ENCODE measurements at regions not wholly inside any gene's neighbourhood (a gene's known extent, or its start where the extent isn't known, plus 50 kb on each side); places are given as distances from the start of the nearest gene placed in this dataset.

GRCh38 chr2:228377533-228377932 lies 196.0 kb upstream of the SPHKAP start:
- DNase-seq (ENCODE audit: low spot score) = no peak
- Histone ChIP-seq H3K27me3 (ENCODE audit: control insufficient read depth in 4 of 4, insufficient read depth in 4 of 4, low read length in 3 of 4) (no peaks in the 10 kb centered on the region), H3K9me3 (ENCODE audit: control insufficient read depth in 4 of 4, low read length in 3 of 4) (no peaks in the 10 kb centered on the region), H3K4me3 (ENCODE audit: low read depth in 1 of 3, low read length in 3 of 3) (no peak overlapping the region), H3K36me3 (ENCODE audit: control insufficient read depth in 4 of 4, insufficient read depth in 3 of 4, low read depth in 1 of 4, low read length in 3 of 4) (no peaks in the 10 kb centered on the region), H3K27ac (ENCODE audit: low read depth in 1 of 2, low read length in 2 of 2) (no peak overlapping the region), H3K4me1 (ENCODE audit: control insufficient read depth in 4 of 4, insufficient read depth in 4 of 4, low read length in 3 of 4) (no peaks in the 10 kb centered on the region), H3K9ac (ENCODE audit: low read depth in 1 of 2, low read length in 2 of 2) (no peak overlapping the region)
- WGBS = 51% methylated on average over 6 of the region's 6 CpGs
- TF ChIP-seq YY1 (IDR thresholded peaks at IDR 0.05) (no peak), NR2F2 (IDR thresholded peaks at IDR 0.05) (no peak)

DNA sequence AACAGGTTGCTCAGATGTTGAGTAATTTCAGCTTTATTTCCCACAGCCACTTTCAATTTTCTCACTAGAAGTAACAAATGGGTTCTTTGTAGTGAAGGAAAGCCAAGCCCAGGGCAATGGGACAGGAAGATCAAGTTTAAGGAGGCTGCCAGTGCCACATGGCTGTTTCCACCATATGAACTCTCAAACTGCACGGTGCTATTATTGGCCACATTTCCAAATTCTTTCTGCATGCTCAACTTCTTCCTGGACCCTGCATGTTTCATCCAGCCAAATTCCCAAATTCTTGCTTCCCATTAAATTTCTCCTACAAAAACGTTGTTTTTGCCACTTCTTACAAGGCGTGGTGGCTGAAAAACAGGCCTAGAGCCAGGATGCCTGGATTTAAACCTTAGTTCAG lies 193.3 kb upstream of the SPHKAP start:
- DNase-seq (ENCODE audit: low spot score) = no peak
- no peaks in the 10 kb centered on the region for H3K4me1 ChIP-seq (ENCODE audit: control insufficient read depth in 4 of 4, insufficient read depth in 4 of 4, low read length in 3 of 4)
- H3K9me3 ChIP-seq (ENCODE audit: control insufficient read depth in 4 of 4, low read length in 3 of 4) = peaks cover 0 to 4% (median 0%) of the 10 kb centered on the region in 4 donors
- 66% methylated on average over 3 of the region's 3 CpGs for WGBS
- no peak overlapping the region for H3K9ac ChIP-seq (ENCODE audit: low read depth in 1 of 2, low read length in 2 of 2)
- TF ChIP-seq ZBTB33 (IDR thresholded peaks at IDR 0.05) (no peak), GABPA (IDR thresholded peaks at IDR 0.05 in 1 of 2, conservative IDR thresholded peaks at IDR 0.05 in 1 of 2) (no peak), RXRA (IDR thresholded peaks at IDR 0.05) (no peak), FOXA2 (IDR thresholded peaks at IDR 0.05) (no peak), ATF3 (IDR thresholded peaks at IDR 0.05) (no peak), TAF1 (conservative IDR thresholded peaks at IDR 0.05) (no peak), YY1 (IDR thresholded peaks at IDR 0.05) (no peak), EGR1 (IDR thresholded peaks at IDR 0.05; ENCODE audit: low read depth in 2 of 2) (no peak), RAD21 (IDR thresholded peaks at IDR 0.05) (no peak), NR2F2 (IDR thresholded peaks at IDR 0.05) (no peak), MAX (IDR thresholded peaks at IDR 0.05) (no peak), SP1 (IDR thresholded peaks at IDR 0.05) (no peak)
- no peak overlapping the region for H3K4me3 ChIP-seq (ENCODE audit: low read depth in 1 of 3, low read length in 3 of 3)
- H3K27ac ChIP-seq (ENCODE audit: low read depth in 1 of 2, low read length in 2 of 2) = no peak overlapping the region
- no peaks in the 10 kb centered on the region for H3K36me3 ChIP-seq (ENCODE audit: control insufficient read depth in 4 of 4, insufficient read depth in 3 of 4, low read depth in 1 of 4, low read length in 3 of 4)
- H3K27me3 ChIP-seq (ENCODE audit: control insufficient read depth in 4 of 4, insufficient read depth in 4 of 4, low read length in 3 of 4) = no peaks in the 10 kb centered on the region

GRCh38 chr2:228373191-228373590 lies 191.7 kb upstream of the SPHKAP start:
- DNase-seq (ENCODE audit: low spot score) = no peak
- peaks cover 0 to 5% (median 0%) of the 10 kb centered on the region in 4 donors for H3K9me3 ChIP-seq (ENCODE audit: control insufficient read depth in 4 of 4, low read length in 3 of 4)
- H3K27me3 ChIP-seq (ENCODE audit: control insufficient read depth in 4 of 4, insufficient read depth in 4 of 4, low read length in 3 of 4) = no peaks in the 10 kb centered on the region
- no peak overlapping the region for H3K4me3 ChIP-seq (ENCODE audit: low read depth in 1 of 3, low read length in 3 of 3)
- WGBS = 76% methylated on average over 2 of the region's 2 CpGs
- H3K9ac ChIP-seq (ENCODE audit: low read depth in 1 of 2, low read length in 2 of 2) = no peak overlapping the region
- no peaks in the 10 kb centered on the region for H3K4me1 ChIP-seq (ENCODE audit: control insufficient read depth in 4 of 4, insufficient read depth in 4 of 4, low read length in 3 of 4)
- H3K27ac ChIP-seq (ENCODE audit: low read depth in 1 of 2, low read length in 2 of 2) = no peak overlapping the region
- no peak for TF ChIP-seq NR2F2 (IDR thresholded peaks at IDR 0.05)
- no peak for TF ChIP-seq JUND (IDR thresholded peaks at IDR 0.05)
- no peak for TF ChIP-seq ZBTB33 (IDR thresholded peaks at IDR 0.05)
- TF ChIP-seq ATF3 (IDR thresholded peaks at IDR 0.05) = no peak
- no peak for TF ChIP-seq FOXA2 (IDR thresholded peaks at IDR 0.05)
- no peak for TF ChIP-seq MAX (IDR thresholded peaks at IDR 0.05)
- no peak for TF ChIP-seq RAD21 (IDR thresholded peaks at IDR 0.05)
- no peak for TF ChIP-seq SP1 (IDR thresholded peaks at IDR 0.05)
- no peak for TF ChIP-seq HNF4A (conservative IDR thresholded peaks at IDR 0.05)
- TF ChIP-seq CTCF (IDR thresholded peaks at IDR 0.05; ENCODE audit: low read depth, low read length, missing input control) = no peak
- TF ChIP-seq FOXA1 (IDR thresholded peaks at IDR 0.05) = no peak
- no peak for TF ChIP-seq TAF1 (conservative IDR thresholded peaks at IDR 0.05)
- TF ChIP-seq HNF4G (IDR thresholded peaks at IDR 0.05) = no peak
- no peak for TF ChIP-seq YY1 (IDR thresholded peaks at IDR 0.05)
- TF ChIP-seq EGR1 (IDR thresholded peaks at IDR 0.05; ENCODE audit: low read depth in 2 of 2) = no peak
- no peak for TF ChIP-seq GABPA (IDR thresholded peaks at IDR 0.05 in 1 of 2, conservative IDR thresholded peaks at IDR 0.05 in 1 of 2)
- no peaks in the 10 kb centered on the region for H3K36me3 ChIP-seq (ENCODE audit: control insufficient read depth in 4 of 4, insufficient read depth in 3 of 4, low read depth in 1 of 4, low read length in 3 of 4)

All from liver (tissue), 8 donors.